Endothelial cell of umbilical vein (primary cell): ENCODE measurements at regions not wholly inside any gene's neighbourhood (a gene's known extent, or its start where the extent isn't known, plus 50 kb on each side); places are given as distances from the start of the nearest gene placed in this dataset.

Source experiments
- BruUV-seq: library from RNA; stranded (reverse); fragments of 400-500 nt; replicated peaks from 2 replicates; lab custom pipeline; 2021; lab: Mats Ljungman, UMichigan
- CTCF ChIA-PET: fragments of 300-600, 350-600 bp; sonication (Branson Sonifier 250); formaldehyde crosslinking; loops from one replicate; lab custom pipeline; 2021; ENCODE audit warnings: antibody characterized with exemption, inconsistent platforms; lab: Charles Lee
- POLR2A ChIA-PET: fragments of 300-600, 350-600 bp; sonication (Branson Sonifier 250); formaldehyde crosslinking; loops from one replicate; lab custom pipeline; 2021; ENCODE audit warnings: antibody characterized with exemption, inconsistent platforms; lab: Charles Lee
- DNase-seq: peaks from one replicate; pipeline ENCODE4 v3.0.0-alpha.2; 2011; ENCODE audit warnings: low read depth, low spot score
- FAIRE-seq: peaks from 2 replicates; lab custom pipeline; 2011; peaks lifted over from hg19 to GRCh38; lab: Jason Lieb, UNC
- H2AFZ ChIP-seq: 2 replicates; pipeline ENCODE4 v1.6.0; 2012; ENCODE audit warnings: low read depth, low read length, control low read depth, inconsistent platforms
- H3K27ac ChIP-seq: 2 replicates; pipeline ENCODE4 v1.5.1; 2011; ENCODE audit warnings: low read depth, mild to moderate bottlenecking, control low read depth, low read length, moderate library complexity; ENCODE audit not compliant: insufficient read depth
- H3K27me3 ChIP-seq, 2 experiments: 2 replicates each; pipeline versions ENCODE4 v1.6.0 to v1.6.1; 2011; ENCODE audit warnings: low read length in 2 of 2, mixed read lengths in 1 of 2; ENCODE audit not compliant: control insufficient read depth in 2 of 2, insufficient read depth in 2 of 2
- H3K36me3 ChIP-seq, 2 experiments: 2 replicates in 1 of 2; 3 replicates in 1 of 2; pipeline ENCODE4 v1.5.1; 2011; ENCODE audit warnings: low read length in 2 of 2, mild to moderate bottlenecking in 1 of 2, moderate library complexity in 1 of 2; ENCODE audit not compliant: control insufficient read depth in 2 of 2, insufficient read depth in 2 of 2; ENCODE audit errors: extremely low read depth in 1 of 2
- H3K4me1 ChIP-seq: 3 replicates; pipeline ENCODE4 v1.5.1; 2011; ENCODE audit warnings: mild to moderate bottlenecking, low read length; ENCODE audit not compliant: control insufficient read depth, insufficient read depth; ENCODE audit errors: extremely low read depth
- H3K4me2 ChIP-seq: 2 replicates; pipeline ENCODE4 v1.6.1; 2011; ENCODE audit warnings: low read length, control low read depth, mixed read lengths; ENCODE audit not compliant: insufficient read depth
- H3K4me3 ChIP-seq, 3 experiments: fragments of 200-600 bp in 1 of 3; sonication (generic), shearing (Covaris generic) in 1 of 3; replicated peaks in 1 of 3; 2 replicates each; pipeline ENCODE4 v1.5.1; 2011 to 2016; ENCODE audit warnings: control low read depth in 3 of 3, low read length in 3 of 3, mild to moderate bottlenecking in 2 of 3, inconsistent platforms in 1 of 3, low read depth in 1 of 3, moderate library complexity in 1 of 3; ENCODE audit not compliant: insufficient read depth in 1 of 3
- H3K79me2 ChIP-seq: 2 replicates; pipeline ENCODE4 v1.6.0; 2012; ENCODE audit warnings: low read length, inconsistent platforms; ENCODE audit not compliant: control insufficient read depth, insufficient read depth
- H3K9ac ChIP-seq: replicated peaks from 2 replicates; pipeline ENCODE3; 2011; ENCODE audit warnings: low read length, control low read depth; ENCODE audit not compliant: insufficient read depth; ENCODE audit errors: extremely low read depth
- H3K9me1 ChIP-seq: replicated peaks from 3 replicates; pipeline ENCODE4 v1.6.0; 2011; ENCODE audit warnings: mild to moderate bottlenecking, low read length; ENCODE audit not compliant: control insufficient read depth, insufficient read depth; ENCODE audit errors: extremely low read depth
- H3K9me3 ChIP-seq: replicated peaks from 2 replicates; pipeline ENCODE4 v1.5.1; 2012; ENCODE audit warnings: low read length, inconsistent platforms; ENCODE audit not compliant: control insufficient read depth, insufficient read depth
- H4K20me1 ChIP-seq: replicated peaks from 2 replicates; pipeline ENCODE3; 2011; ENCODE audit warnings: mild to moderate bottlenecking, low read length; ENCODE audit not compliant: control insufficient read depth, insufficient read depth; ENCODE audit errors: extremely low read depth
- EZH2 ChIP-seq: IDR thresholded peaks from 2 replicates; pipeline ENCODE4 v1.6.1; 2012; ENCODE audit warnings: borderline replicate concordance, low read depth, mild to moderate bottlenecking, moderate library complexity, low read length, inconsistent platforms; ENCODE audit not compliant: severe bottlenecking
- FOS ChIP-seq: IDR thresholded peaks from 2 replicates; pipeline ENCODE4 v1.6.1; 2011; ENCODE audit warnings: mild to moderate bottlenecking, low read length, moderate library complexity, borderline replicate concordance; ENCODE audit not compliant: insufficient read depth
- GATA2 ChIP-seq: IDR thresholded peaks from 2 replicates; pipeline ENCODE4 v1.7.0; 2011; ENCODE audit warnings: low read depth, mild to moderate bottlenecking, moderate library complexity, mixed read lengths, low read length; ENCODE audit not compliant: insufficient read length, insufficient read depth
- MYC ChIP-seq: IDR thresholded peaks from one replicate; pipeline ENCODE4 v1.6.1; 2011; ENCODE audit warnings: mild to moderate bottlenecking, low read depth, low read length
- dilution Hi-C: fragments of 300-500 bp; cut with MboI; formaldehyde crosslinking; loops from one replicate; pipeline ENCODE4 v1.15.0; 2019; ENCODE audit warnings: low sequenced_read_pairs; ENCODE audit not compliant: extremely low pct_ligation_motif_present
- intact Hi-C: fragments of 100-400 bp; cut with micrococcal nuclease; formaldehyde crosslinking; loops from one replicate; pipeline ENCODE4 v1.10.0; 2022
- TF ChIP-seq, protein P1 (sequence below), 2 donors: IDR thresholded peaks; 1 replicate in 1 of 2; 2 replicates in 1 of 2; pipeline ENCODE4 v1.5.1; 2011; ENCODE audit warnings: low read length in 2 of 2, mild to moderate bottlenecking in 2 of 2, moderate library complexity in 2 of 2, control low read depth in 1 of 2, inconsistent platforms in 1 of 2, low read depth in 1 of 2; ENCODE audit not compliant: insufficient read depth in 1 of 2; ENCODE audit errors: extremely low read depth in 1 of 2
- TF ChIP-seq, protein P2 (sequence below): IDR thresholded peaks from 2 replicates; pipeline ENCODE4 v1.6.1; 2011; ENCODE audit not compliant: insufficient read depth, insufficient read length

DNA sequence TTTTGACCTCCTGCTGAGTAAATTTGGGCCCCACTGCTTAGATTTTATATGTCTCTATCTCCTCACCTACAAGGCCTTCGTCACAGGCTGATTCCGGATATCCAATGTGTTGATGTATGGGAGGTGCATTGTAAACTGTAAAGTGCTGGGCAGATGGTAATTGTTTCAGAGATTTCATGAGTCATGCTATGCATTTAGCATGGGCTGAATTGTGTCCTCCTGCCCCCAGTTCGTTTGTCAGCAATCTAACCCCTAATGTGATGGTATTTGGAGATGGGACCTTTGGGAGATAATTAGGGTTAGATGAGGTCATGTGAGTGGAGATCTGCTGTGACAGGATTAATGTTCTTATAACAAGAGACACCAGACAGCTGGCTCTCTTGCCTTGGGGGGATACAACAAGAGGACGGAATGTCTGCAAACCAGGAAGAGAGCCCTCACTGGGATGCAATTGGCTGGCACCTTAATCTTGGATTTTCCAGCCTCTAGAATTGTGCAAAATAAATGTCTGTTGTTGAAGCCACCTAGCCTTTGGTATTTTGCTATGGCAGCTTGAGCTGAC, 101.8 kb upstream of the NLRP1 start:
- FAIRE-seq (no peak), DNase-seq (no peak)
- CTCF ChIA-PET = interaction anchor here (2.1 kb wide), 1 partner anchor 10 kb away, joined by 7 read pairs; no protein-coding TSS in a partner anchor
- no peak overlapping the region for H2AFZ ChIP-seq
- intact Hi-C loops (no loop called here), dilution Hi-C loops (no loop called here)
- TF ChIP-seq, protein P1, sequence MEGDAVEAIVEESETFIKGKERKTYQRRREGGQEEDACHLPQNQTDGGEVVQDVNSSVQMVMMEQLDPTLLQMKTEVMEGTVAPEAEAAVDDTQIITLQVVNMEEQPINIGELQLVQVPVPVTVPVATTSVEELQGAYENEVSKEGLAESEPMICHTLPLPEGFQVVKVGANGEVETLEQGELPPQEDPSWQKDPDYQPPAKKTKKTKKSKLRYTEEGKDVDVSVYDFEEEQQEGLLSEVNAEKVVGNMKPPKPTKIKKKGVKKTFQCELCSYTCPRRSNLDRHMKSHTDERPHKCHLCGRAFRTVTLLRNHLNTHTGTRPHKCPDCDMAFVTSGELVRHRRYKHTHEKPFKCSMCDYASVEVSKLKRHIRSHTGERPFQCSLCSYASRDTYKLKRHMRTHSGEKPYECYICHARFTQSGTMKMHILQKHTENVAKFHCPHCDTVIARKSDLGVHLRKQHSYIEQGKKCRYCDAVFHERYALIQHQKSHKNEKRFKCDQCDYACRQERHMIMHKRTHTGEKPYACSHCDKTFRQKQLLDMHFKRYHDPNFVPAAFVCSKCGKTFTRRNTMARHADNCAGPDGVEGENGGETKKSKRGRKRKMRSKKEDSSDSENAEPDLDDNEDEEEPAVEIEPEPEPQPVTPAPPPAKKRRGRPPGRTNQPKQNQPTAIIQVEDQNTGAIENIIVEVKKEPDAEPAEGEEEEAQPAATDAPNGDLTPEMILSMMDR (IDR thresholded peaks at IDR 0.05; ENCODE audit: extremely low read depth in 1 of 2, insufficient read depth in 1 of 2, low read depth in 1 of 2, low read length in 2 of 2) = no peak
- TF ChIP-seq FOS = no peak
- TF ChIP-seq, protein P2, sequence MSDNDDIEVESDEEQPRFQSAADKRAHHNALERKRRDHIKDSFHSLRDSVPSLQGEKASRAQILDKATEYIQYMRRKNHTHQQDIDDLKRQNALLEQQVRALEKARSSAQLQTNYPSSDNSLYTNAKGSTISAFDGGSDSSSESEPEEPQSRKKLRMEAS = no peak
- no peak for TF ChIP-seq MYC
- no peak for TF ChIP-seq EZH2
- no peak for TF ChIP-seq GATA2
- no peaks in the 10 kb centered on the region for H3K9me3 ChIP-seq
- H3K79me2 ChIP-seq = no peaks in the 10 kb centered on the region
- H3K4me2 ChIP-seq = no peak overlapping the region
- H3K4me1 ChIP-seq = no peaks in the 10 kb centered on the region
- H3K9me1 ChIP-seq = no peaks in the 10 kb centered on the region
- no peaks in the 10 kb centered on the region for H3K36me3 ChIP-seq
- H3K9ac ChIP-seq = no peak overlapping the region
- H3K27ac ChIP-seq = no peak overlapping the region
- POLR2A ChIA-PET = no interaction called here
- no peak overlapping the region for H3K4me3 ChIP-seq
- H3K27me3 ChIP-seq = peaks cover 0 to 1% of the 10 kb centered on the region in 2 experiments
- no TSS peak for BruUV-seq
- no peaks in the 10 kb centered on the region for H4K20me1 ChIP-seq
